Endometrium (tissue), 2 donors: ENCODE measurements at regions not wholly inside any gene's neighbourhood (a gene's known extent, or its start where the extent isn't known, plus 50 kb on each side); places are given as distances from the start of the nearest gene placed in this dataset.
"Not testable (repeated sequence)": the region's sequence is repeated elsewhere in the genome, so short reads cannot be mapped to it uniquely, and the experiment has no call there.

ENCODE experiments used
- FAIRE-seq: peaks from 2 replicates; lab custom pipeline; 2012; peaks lifted over from hg19 to GRCh38; lab: Jason Lieb, UNC
- donor health status: control.
- donor health status: control.

GRCh38 chr6:27736686-27737085, 175.5 kb downstream of the OR2B2 start:
- FAIRE-seq, result no peak

GRCh38 chr6:27728442-27728841, 183.8 kb downstream of the OR2B2 start:
- FAIRE-seq, result no peak

GRCh38 chr6:27726619-27727023, 185.6 kb downstream of the OR2B2 start:
- no peak for FAIRE-seq

GRCh38 chr6:27720607-27721580, 191.3 kb downstream of the OR2B2 start:
- no peak for FAIRE-seq

- not testable (repeated sequence) for FAIRE-seq
These were observed 193.2 kb downstream of the OR2B2 start for GRCh38 chr6:27719039-27719438.

- no peak for FAIRE-seq
These were observed 205.8 kb downstream of the OR2B2 start for GRCh38 chr6:27706431-27706830.

- FAIRE-seq, result no peak
These were observed 211.9 kb downstream of the OR2B2 start for GRCh38 chr6:27700337-27700736.

- no peak for FAIRE-seq
These were observed 217.7 kb downstream of the OR2B2 start for GRCh38 chr6:27694547-27694874.

- no peak for FAIRE-seq
These were observed 218.2 kb downstream of the OR2B2 start for GRCh38 chr6:27693766-27694546.

GRCh38 chr6:27692133-27692532, 219.2 kb upstream of the ZNF184 start:
- FAIRE-seq, result not testable (repeated sequence)

GRCh38 chr6:27688014-27688586, 215.2 kb upstream of the ZNF184 start:
- no peak for FAIRE-seq

- no peak for FAIRE-seq
These were observed 214.5 kb upstream of the ZNF184 start for GRCh38 chr6:27687154-27688013.

- FAIRE-seq, result no peak
These were observed 212.4 kb upstream of the ZNF184 start for GRCh38 chr6:27685279-27685678.

- no peak for FAIRE-seq
These were observed 211.6 kb upstream of the ZNF184 start for GRCh38 chr6:27684264-27685211.

- FAIRE-seq, result no peak
These were observed 207.2 kb upstream of the ZNF184 start for GRCh38 chr6:27679964-27680694.

GRCh38 chr6:27679308-27679963, 206.5 kb upstream of the ZNF184 start:
- no peak for FAIRE-seq

GRCh38 chr6:27678469-27678868, 205.6 kb upstream of the ZNF184 start:
- FAIRE-seq, result no peak

GRCh38 chr6:27674882-27675281, 202.0 kb upstream of the ZNF184 start:
- FAIRE-seq, result no peak

GRCh38 chr6:27672113-27672799, 199.4 kb upstream of the ZNF184 start:
- FAIRE-seq, result no peak
